ENCODE measurements at regions not wholly inside any gene's neighbourhood (a gene's known extent, or its start where the extent isn't known, plus 50 kb on each side); places are given as distances from the start of the nearest gene placed in this dataset.

DNA sequence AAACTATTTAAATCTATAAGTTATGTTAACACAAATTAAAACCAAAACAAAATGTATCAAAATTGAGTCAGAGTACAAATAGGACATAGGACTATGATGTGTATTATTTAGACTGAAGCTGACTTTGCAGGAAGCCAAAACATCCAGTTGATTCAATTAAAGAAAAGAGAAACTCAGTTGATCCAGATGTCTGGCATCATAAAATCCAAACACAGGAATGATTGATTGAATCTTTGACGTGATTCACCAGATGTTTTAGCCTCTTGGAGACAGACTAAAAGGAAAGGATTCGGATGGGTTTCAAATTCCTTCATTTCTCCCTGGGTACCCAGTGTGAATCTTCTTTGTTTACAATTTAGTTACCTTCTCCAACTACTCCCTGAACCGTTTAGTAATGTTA, 272.9 kb downstream of the IRS1 start:
- no peak overlapping the region for H3K27ac ChIP-seq (replicated peaks)
- TF ChIP-seq, protein P1, sequence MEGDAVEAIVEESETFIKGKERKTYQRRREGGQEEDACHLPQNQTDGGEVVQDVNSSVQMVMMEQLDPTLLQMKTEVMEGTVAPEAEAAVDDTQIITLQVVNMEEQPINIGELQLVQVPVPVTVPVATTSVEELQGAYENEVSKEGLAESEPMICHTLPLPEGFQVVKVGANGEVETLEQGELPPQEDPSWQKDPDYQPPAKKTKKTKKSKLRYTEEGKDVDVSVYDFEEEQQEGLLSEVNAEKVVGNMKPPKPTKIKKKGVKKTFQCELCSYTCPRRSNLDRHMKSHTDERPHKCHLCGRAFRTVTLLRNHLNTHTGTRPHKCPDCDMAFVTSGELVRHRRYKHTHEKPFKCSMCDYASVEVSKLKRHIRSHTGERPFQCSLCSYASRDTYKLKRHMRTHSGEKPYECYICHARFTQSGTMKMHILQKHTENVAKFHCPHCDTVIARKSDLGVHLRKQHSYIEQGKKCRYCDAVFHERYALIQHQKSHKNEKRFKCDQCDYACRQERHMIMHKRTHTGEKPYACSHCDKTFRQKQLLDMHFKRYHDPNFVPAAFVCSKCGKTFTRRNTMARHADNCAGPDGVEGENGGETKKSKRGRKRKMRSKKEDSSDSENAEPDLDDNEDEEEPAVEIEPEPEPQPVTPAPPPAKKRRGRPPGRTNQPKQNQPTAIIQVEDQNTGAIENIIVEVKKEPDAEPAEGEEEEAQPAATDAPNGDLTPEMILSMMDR (IDR thresholded peaks at IDR 0.05; ENCODE audit: insufficient read depth, low read length): no peak
- TF ChIP-seq POLR2AphosphoS5 (IDR thresholded peaks at IDR 0.05; ENCODE audit: low read depth): no peak
- TF ChIP-seq GABPA (IDR thresholded peaks at IDR 0.05; ENCODE audit: low read depth): no peak
- no peak for TF ChIP-seq SPI1 (IDR thresholded peaks at IDR 0.05; ENCODE audit: borderline replicate concordance, low read depth)
- TF ChIP-seq, protein P2, sequence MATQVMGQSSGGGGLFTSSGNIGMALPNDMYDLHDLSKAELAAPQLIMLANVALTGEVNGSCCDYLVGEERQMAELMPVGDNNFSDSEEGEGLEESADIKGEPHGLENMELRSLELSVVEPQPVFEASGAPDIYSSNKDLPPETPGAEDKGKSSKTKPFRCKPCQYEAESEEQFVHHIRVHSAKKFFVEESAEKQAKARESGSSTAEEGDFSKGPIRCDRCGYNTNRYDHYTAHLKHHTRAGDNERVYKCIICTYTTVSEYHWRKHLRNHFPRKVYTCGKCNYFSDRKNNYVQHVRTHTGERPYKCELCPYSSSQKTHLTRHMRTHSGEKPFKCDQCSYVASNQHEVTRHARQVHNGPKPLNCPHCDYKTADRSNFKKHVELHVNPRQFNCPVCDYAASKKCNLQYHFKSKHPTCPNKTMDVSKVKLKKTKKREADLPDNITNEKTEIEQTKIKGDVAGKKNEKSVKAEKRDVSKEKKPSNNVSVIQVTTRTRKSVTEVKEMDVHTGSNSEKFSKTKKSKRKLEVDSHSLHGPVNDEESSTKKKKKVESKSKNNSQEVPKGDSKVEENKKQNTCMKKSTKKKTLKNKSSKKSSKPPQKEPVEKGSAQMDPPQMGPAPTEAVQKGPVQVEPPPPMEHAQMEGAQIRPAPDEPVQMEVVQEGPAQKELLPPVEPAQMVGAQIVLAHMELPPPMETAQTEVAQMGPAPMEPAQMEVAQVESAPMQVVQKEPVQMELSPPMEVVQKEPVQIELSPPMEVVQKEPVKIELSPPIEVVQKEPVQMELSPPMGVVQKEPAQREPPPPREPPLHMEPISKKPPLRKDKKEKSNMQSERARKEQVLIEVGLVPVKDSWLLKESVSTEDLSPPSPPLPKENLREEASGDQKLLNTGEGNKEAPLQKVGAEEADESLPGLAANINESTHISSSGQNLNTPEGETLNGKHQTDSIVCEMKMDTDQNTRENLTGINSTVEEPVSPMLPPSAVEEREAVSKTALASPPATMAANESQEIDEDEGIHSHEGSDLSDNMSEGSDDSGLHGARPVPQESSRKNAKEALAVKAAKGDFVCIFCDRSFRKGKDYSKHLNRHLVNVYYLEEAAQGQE (IDR thresholded peaks at IDR 0.05; ENCODE audit: insufficient replicate concordance, low read depth): no peak
- no peak for DNase-seq (ENCODE audit: low read depth in 1 of 2, low spot score in 1 of 2)
- H3K27me3 ChIP-seq (ENCODE audit: insufficient read depth, poor library complexity, severe bottlenecking): no peaks in the 10 kb centered on the region
- H3K4me3 ChIP-seq (replicated peaks; ENCODE audit: insufficient read depth, low read length): no peak overlapping the region

DNA sequence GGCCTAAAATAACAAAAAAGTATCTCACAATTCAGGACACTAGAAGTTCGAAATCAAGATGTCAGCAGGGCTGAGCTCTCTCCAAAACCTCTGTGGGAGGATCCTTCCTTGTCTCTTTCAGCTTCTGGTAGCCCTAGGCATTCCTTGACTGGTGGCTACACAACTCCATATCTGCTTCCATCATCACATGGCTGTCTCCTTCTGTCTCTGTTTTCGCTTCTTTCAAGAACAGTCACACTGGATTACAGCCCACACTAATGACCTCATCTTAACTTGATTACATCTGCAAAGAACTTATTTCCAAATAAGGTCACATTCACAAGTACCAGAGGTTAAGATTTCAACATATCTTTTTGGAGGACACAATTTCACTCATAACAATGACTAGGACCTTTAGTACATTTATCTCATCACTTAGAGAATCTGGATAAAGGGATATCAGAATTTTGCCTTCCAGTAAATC, 275.2 kb downstream of the IRS1 start:
- DNase-seq (ENCODE audit: low read depth in 1 of 2, low spot score in 1 of 2): no peak
- Histone ChIP-seq H3K27ac (replicated peaks) (no peak overlapping the region), H3K4me3 (replicated peaks; ENCODE audit: insufficient read depth, low read length) (no peak overlapping the region), H3K27me3 (ENCODE audit: insufficient read depth, poor library complexity, severe bottlenecking) (no peaks in the 10 kb centered on the region)
- TF ChIP-seq, protein P1 (IDR thresholded peaks at IDR 0.05; ENCODE audit: insufficient read depth, low read length): no peak
- TF ChIP-seq SPI1 (IDR thresholded peaks at IDR 0.05; ENCODE audit: borderline replicate concordance, low read depth) (no peak), POLR2AphosphoS5 (IDR thresholded peaks at IDR 0.05; ENCODE audit: low read depth) (no peak), GABPA (IDR thresholded peaks at IDR 0.05; ENCODE audit: low read depth) (no peak)
- TF ChIP-seq, protein P2 (IDR thresholded peaks at IDR 0.05; ENCODE audit: insufficient replicate concordance, low read depth): no peak

DNA sequence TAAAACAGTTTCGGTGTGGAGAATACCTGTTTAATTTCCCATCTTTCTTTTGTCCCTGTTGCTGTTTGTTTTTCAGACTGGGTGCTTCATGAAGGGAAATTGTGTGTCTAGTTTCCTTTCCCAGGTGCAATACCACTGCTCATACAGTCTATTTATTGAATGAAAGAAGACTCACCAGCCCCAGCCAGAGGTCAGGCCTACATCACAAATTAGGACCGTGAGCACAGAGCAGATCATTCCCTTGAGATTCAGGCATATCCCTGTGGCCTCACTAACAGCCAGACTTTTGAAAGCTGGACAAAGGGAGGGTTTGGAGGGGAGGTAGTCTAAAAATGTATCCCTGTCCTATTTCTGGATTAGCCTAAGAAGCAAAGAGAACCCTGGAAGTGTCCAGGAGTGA, 278.9 kb downstream of the IRS1 start:
- DNase-seq (ENCODE audit: low read depth in 1 of 2, low spot score in 1 of 2): no peak
- TF ChIP-seq, protein P2 (IDR thresholded peaks at IDR 0.05; ENCODE audit: insufficient replicate concordance, low read depth): no peak
- no peak for TF ChIP-seq GABPA (IDR thresholded peaks at IDR 0.05; ENCODE audit: low read depth)
- TF ChIP-seq POLR2AphosphoS5 (IDR thresholded peaks at IDR 0.05; ENCODE audit: low read depth): no peak
- TF ChIP-seq SPI1 (IDR thresholded peaks at IDR 0.05; ENCODE audit: borderline replicate concordance, low read depth): no peak
- TF ChIP-seq, protein P1 (IDR thresholded peaks at IDR 0.05; ENCODE audit: insufficient read depth, low read length): no peak
- H3K27me3 ChIP-seq (ENCODE audit: insufficient read depth, poor library complexity, severe bottlenecking): no peaks in the 10 kb centered on the region
- H3K4me3 ChIP-seq (replicated peaks; ENCODE audit: insufficient read depth, low read length): no peak overlapping the region
- no peak overlapping the region for H3K27ac ChIP-seq (replicated peaks)
